ENCODE measurements at regions not wholly inside any gene's neighbourhood (a gene's known extent, or its start where the extent isn't known, plus 50 kb on each side); places are given as distances from the start of the nearest gene placed in this dataset.

GRCh38 chr20:12638633-12639312, 370.0 kb upstream of the SPTLC3 start:
- TF ChIP-seq CTCF (IDR thresholded peaks at IDR 0.05; ENCODE audit: low read length): no peak
- TF ChIP-seq EZH2 (IDR thresholded peaks at IDR 0.05; ENCODE audit: borderline replicate concordance, low read length): no peak
